GM23338 (cell line): ENCODE measurements at regions not wholly inside any gene's neighbourhood (a gene's known extent, or its start where the extent isn't known, plus 50 kb on each side); places are given as distances from the start of the nearest gene placed in this dataset.

Experiments used
- ATAC-seq: fragments of 200-7000 bp; cut with Tn5 transposase; 3 replicates; pipeline ENCODE4 v1.9.1; 2020
- DNase-seq: peaks from one replicate; pipeline ENCODE4 v3.0.0-alpha.2; 2015; ENCODE audit warnings: low spot score
- H2AFZ ChIP-seq: fragments of 200-600 bp; sonication (generic); 2 replicates; pipeline ENCODE4 v1.8.0; 2016; ENCODE audit warnings: antibody characterized with exemption, mild to moderate bottlenecking, moderate library complexity
- H3F3A ChIP-seq: fragments of 200-600 bp; sonication (generic); replicated peaks from 2 replicates; pipeline ENCODE4 v1.8.0; 2017; ENCODE audit warnings: antibody characterized with exemption, mixed run types, low read depth
- H3K27ac ChIP-seq: fragments of 200-600 bp; sonication (generic); 2 replicates; pipeline ENCODE4 v1.6.1; 2016; ENCODE audit warnings: low read depth
- H3K27me3 ChIP-seq: fragments of 200-600 bp; sonication (generic); 2 replicates; pipeline ENCODE4 v1.8.0; 2016; ENCODE audit warnings: mild to moderate bottlenecking, mixed run types, moderate library complexity; ENCODE audit not compliant: insufficient read depth
- H3K36me3 ChIP-seq: fragments of 200-600 bp; sonication (generic); 2 replicates; pipeline ENCODE4 v1.8.0; 2016; ENCODE audit warnings: mild to moderate bottlenecking; ENCODE audit not compliant: insufficient read depth
- H3K4me1 ChIP-seq: fragments of 200-600 bp; sonication (generic); 2 replicates; pipeline ENCODE4 v1.8.0; 2016; ENCODE audit warnings: mild to moderate bottlenecking, moderate library complexity; ENCODE audit not compliant: insufficient read depth
- H3K4me2 ChIP-seq: fragments of 200-600 bp; sonication (generic); 2 replicates; pipeline ENCODE4 v1.7.1; 2017; ENCODE audit warnings: mixed run types
- H3K4me3 ChIP-seq: fragments of 200-600 bp; sonication (generic); 2 replicates; pipeline ENCODE4 v1.6.1; 2016; ENCODE audit warnings: mixed run types
- H3K79me2 ChIP-seq: fragments of 200-600 bp; sonication (generic); replicated peaks from 2 replicates; pipeline ENCODE4 v1.8.0; 2017; ENCODE audit warnings: mild to moderate bottlenecking; ENCODE audit not compliant: insufficient read depth
- H3K9me2 ChIP-seq: fragments of 200-600 bp; sonication (generic); 2 replicates; pipeline ENCODE4 v1.8.0; 2017; ENCODE audit not compliant: insufficient read depth
- H4K20me1 ChIP-seq: fragments of 200-600 bp; sonication (generic); replicated peaks from 2 replicates; pipeline ENCODE4 v1.8.0; 2017; ENCODE audit warnings: mild to moderate bottlenecking; ENCODE audit not compliant: insufficient read depth
- H3K27ac Mint-ChIP-seq: 2 replicates; pipeline ENCODE4 v1.8.0; 2020; ENCODE audit warnings: inconsistent platforms, mild to moderate bottlenecking, moderate library complexity, mixed read lengths
- H3K27me3 Mint-ChIP-seq: 3 replicates; pipeline ENCODE4 v1.8.0; 2022; ENCODE audit warnings: low read depth, mild to moderate bottlenecking, moderate library complexity, mixed read lengths, inconsistent platforms; ENCODE audit not compliant: insufficient read depth, poor library complexity
- H3K36me3 Mint-ChIP-seq: 3 replicates; pipeline ENCODE4 v1.8.0; 2021; ENCODE audit warnings: low read depth, mild to moderate bottlenecking, inconsistent platforms, moderate library complexity, mixed read lengths
- H3K4me1 Mint-ChIP-seq: 3 replicates; pipeline ENCODE4 v1.8.0; 2020; ENCODE audit warnings: mild to moderate bottlenecking, inconsistent platforms, mixed read lengths
- H3K4me3 Mint-ChIP-seq: 3 replicates; pipeline ENCODE4 v1.8.0; 2021; ENCODE audit warnings: moderate library complexity, mild to moderate bottlenecking, inconsistent platforms, mixed read lengths
- H3K9me3 Mint-ChIP-seq: 3 replicates; pipeline ENCODE4 v1.8.0; 2020; ENCODE audit warnings: moderate library complexity, mild to moderate bottlenecking, inconsistent platforms, mixed read lengths
- CREB1 ChIP-seq: fragments of 250-450 bp; sonication (Bioruptor Pico); IDR thresholded peaks from 2 replicates; pipeline ENCODE4 v1.5.0; 2020; ENCODE audit warnings: low read depth, mild to moderate bottlenecking, moderate library complexity
- EZH2 ChIP-seq: fragments of 200-600 bp; sonication (generic); IDR thresholded peaks from one replicate; pipeline ENCODE4 v1.8.0; 2017; ENCODE audit warnings: antibody characterized with exemption, mild to moderate bottlenecking, low read depth; ENCODE audit not compliant: unreplicated experiment
- EZH2phosphoT487 ChIP-seq: fragments of 200-600 bp; sonication (generic); IDR thresholded peaks from one replicate; pipeline ENCODE4 v1.8.1; 2018; ENCODE audit warnings: antibody characterized with exemption; ENCODE audit not compliant: unreplicated experiment
- JUNB ChIP-seq: IDR thresholded peaks from one replicate; pipeline ENCODE4 v1.6.1; 2016; ENCODE audit warnings: antibody characterized with exemption; ENCODE audit not compliant: unreplicated experiment
- NANOG ChIP-seq: IDR thresholded peaks from 2 replicates; pipeline ENCODE4 v1.6.1; 2016; ENCODE audit warnings: antibody characterized with exemption, borderline replicate concordance
- POLR2AphosphoS5 ChIP-seq: IDR thresholded peaks from 2 replicates; pipeline ENCODE4 v1.6.1; 2016; ENCODE audit warnings: antibody characterized with exemption, low read depth
- ZNF114 ChIP-seq: fragments of 250-450 bp; sonication (Bioruptor Pico); IDR thresholded peaks from 2 replicates; pipeline ENCODE4 v1.5.0; 2020; ENCODE audit warnings: mild to moderate bottlenecking, moderate library complexity
- ZNF331 ChIP-seq: fragments of 250-450 bp; sonication (Bioruptor Pico); IDR thresholded peaks from 2 replicates; pipeline ENCODE4 v1.5.0; 2020; ENCODE audit warnings: low read depth, mild to moderate bottlenecking, moderate library complexity
- TF ChIP-seq, protein P1 (sequence below): IDR thresholded peaks from 2 replicates; pipeline ENCODE4 v1.6.1; 2016; ENCODE audit warnings: antibody characterized with exemption
- TF ChIP-seq, protein P2 (sequence below), 2 experiments: fragments of 200-600 bp in 1 of 2; sonication (generic) in 1 of 2; conservative IDR thresholded peaks; 2 replicates each; pipeline versions ENCODE4 v1.5.1 to v1.6.1; 2016 to 2017; ENCODE audit warnings: antibody characterized with exemption in 2 of 2, low read depth in 2 of 2, mild to moderate bottlenecking in 2 of 2, moderate library complexity in 1 of 2
- TF ChIP-seq, protein P3 (sequence below): IDR thresholded peaks from one replicate; pipeline ENCODE4 v1.6.1; 2018; ENCODE audit warnings: antibody characterized with exemption; ENCODE audit not compliant: unreplicated experiment

DNA sequence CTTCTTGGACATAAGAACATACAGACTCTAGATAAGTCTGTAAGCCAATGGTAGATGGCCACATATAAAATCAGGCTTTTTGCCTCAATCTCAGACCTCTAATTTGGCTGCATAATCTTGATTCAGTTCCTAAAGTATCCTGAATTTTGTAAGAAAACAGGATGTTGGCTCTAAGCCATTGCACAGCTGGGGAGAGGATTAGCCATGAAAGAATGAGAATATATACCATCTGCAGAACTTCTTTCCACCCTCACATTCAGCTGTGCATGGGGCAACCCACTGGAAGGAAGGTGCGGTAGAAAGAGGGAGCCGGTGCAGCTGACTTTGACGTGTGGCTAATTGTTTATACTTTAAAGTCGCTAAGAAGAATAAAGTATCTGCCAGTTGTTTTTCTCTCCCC, 1061.6 kb upstream of the FAM98A start:
- Histone ChIP-seq H3K4me3 (no peak overlapping the region), H4K20me1 (no peaks in the 10 kb centered on the region), H3K27me3 (no peaks in the 10 kb centered on the region), H3F3A (no peaks in the 10 kb centered on the region), H2AFZ (0 out of 2 replicates have a peak overlapping the region, but pooled peaks have one; percentile 39), H3K4me1 (no peaks in the 10 kb centered on the region), H3K36me3 (no peaks in the 10 kb centered on the region), H3K4me2 (no peak overlapping the region), H3K9me2 (peaks cover 13% of the 10 kb centered on the region), H3K79me2 (no peaks in the 10 kb centered on the region), H3K27ac (no peak overlapping the region)
- Mint-ChIP-seq H3K4me3 (no peak overlapping the region), H3K9me3 (no peaks in the 10 kb centered on the region; the same call in 1 of the 3 replicates), H3K4me1 (peaks cover 3% of the 10 kb centered on the region; the same call in 1 of the 3 replicates), H3K27me3 (no peaks in the 10 kb centered on the region), H3K27ac (no peak overlapping the region), H3K36me3 (no peaks in the 10 kb centered on the region)
- no peak for TF ChIP-seq POLR2AphosphoS5
- TF ChIP-seq, protein P1, sequence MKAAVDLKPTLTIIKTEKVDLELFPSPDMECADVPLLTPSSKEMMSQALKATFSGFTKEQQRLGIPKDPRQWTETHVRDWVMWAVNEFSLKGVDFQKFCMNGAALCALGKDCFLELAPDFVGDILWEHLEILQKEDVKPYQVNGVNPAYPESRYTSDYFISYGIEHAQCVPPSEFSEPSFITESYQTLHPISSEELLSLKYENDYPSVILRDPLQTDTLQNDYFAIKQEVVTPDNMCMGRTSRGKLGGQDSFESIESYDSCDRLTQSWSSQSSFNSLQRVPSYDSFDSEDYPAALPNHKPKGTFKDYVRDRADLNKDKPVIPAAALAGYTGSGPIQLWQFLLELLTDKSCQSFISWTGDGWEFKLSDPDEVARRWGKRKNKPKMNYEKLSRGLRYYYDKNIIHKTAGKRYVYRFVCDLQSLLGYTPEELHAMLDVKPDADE = no peak
- no peak for TF ChIP-seq CREB1 (CRISPR knock-in tag)
- no peak for TF ChIP-seq EZH2
- no peak for TF ChIP-seq NANOG
- TF ChIP-seq, protein P2, sequence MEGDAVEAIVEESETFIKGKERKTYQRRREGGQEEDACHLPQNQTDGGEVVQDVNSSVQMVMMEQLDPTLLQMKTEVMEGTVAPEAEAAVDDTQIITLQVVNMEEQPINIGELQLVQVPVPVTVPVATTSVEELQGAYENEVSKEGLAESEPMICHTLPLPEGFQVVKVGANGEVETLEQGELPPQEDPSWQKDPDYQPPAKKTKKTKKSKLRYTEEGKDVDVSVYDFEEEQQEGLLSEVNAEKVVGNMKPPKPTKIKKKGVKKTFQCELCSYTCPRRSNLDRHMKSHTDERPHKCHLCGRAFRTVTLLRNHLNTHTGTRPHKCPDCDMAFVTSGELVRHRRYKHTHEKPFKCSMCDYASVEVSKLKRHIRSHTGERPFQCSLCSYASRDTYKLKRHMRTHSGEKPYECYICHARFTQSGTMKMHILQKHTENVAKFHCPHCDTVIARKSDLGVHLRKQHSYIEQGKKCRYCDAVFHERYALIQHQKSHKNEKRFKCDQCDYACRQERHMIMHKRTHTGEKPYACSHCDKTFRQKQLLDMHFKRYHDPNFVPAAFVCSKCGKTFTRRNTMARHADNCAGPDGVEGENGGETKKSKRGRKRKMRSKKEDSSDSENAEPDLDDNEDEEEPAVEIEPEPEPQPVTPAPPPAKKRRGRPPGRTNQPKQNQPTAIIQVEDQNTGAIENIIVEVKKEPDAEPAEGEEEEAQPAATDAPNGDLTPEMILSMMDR (conservative IDR thresholded peaks at IDR 0.05; ENCODE audit: low read depth in 2 of 2) = no peak
- TF ChIP-seq ZNF331 (CRISPR knock-in tag) = no peak
- TF ChIP-seq, protein P3, sequence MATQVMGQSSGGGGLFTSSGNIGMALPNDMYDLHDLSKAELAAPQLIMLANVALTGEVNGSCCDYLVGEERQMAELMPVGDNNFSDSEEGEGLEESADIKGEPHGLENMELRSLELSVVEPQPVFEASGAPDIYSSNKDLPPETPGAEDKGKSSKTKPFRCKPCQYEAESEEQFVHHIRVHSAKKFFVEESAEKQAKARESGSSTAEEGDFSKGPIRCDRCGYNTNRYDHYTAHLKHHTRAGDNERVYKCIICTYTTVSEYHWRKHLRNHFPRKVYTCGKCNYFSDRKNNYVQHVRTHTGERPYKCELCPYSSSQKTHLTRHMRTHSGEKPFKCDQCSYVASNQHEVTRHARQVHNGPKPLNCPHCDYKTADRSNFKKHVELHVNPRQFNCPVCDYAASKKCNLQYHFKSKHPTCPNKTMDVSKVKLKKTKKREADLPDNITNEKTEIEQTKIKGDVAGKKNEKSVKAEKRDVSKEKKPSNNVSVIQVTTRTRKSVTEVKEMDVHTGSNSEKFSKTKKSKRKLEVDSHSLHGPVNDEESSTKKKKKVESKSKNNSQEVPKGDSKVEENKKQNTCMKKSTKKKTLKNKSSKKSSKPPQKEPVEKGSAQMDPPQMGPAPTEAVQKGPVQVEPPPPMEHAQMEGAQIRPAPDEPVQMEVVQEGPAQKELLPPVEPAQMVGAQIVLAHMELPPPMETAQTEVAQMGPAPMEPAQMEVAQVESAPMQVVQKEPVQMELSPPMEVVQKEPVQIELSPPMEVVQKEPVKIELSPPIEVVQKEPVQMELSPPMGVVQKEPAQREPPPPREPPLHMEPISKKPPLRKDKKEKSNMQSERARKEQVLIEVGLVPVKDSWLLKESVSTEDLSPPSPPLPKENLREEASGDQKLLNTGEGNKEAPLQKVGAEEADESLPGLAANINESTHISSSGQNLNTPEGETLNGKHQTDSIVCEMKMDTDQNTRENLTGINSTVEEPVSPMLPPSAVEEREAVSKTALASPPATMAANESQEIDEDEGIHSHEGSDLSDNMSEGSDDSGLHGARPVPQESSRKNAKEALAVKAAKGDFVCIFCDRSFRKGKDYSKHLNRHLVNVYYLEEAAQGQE = no peak
- no peak for TF ChIP-seq ZNF114 (CRISPR knock-in tag)
- ATAC-seq (no peak), DNase-seq (no peak)

DNA sequence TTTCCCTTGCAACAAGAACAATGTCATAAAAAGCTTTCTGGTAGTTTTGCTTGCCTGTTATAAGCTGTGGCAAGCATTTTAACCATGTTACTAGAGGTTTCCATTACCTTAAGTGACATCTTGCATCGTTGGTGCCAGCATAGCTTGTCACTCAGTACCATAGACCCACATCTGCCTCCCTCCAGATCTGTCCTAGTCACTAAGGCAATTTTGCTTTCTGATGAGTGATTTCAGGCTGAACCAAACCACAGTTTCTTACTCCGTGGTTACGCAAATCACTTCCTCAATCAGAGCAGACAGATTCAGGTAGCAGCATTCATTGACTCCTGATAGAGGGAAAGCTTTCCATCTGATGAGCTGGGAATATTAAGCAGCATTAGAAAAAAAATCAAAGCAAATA, 1057.5 kb upstream of the FAM98A start:
- no peak overlapping the region for H3K27ac ChIP-seq
- H3K9me2 ChIP-seq = peaks cover 5% of the 10 kb centered on the region; the same call in 1 of the 2 replicates
- no peaks in the 10 kb centered on the region for H3K4me1 ChIP-seq
- H3K4me1 Mint-ChIP-seq = no peaks in the 10 kb centered on the region
- ATAC-seq = no peak
- H3K4me3 ChIP-seq = no peak overlapping the region
- no peaks in the 10 kb centered on the region for H4K20me1 ChIP-seq
- H3K4me3 Mint-ChIP-seq = no peak overlapping the region
- H3F3A ChIP-seq = no peaks in the 10 kb centered on the region
- TF ChIP-seq EZH2 (no peak), JUNB (no peak), EZH2phosphoT487 (no peak)
- TF ChIP-seq, protein P3 = no peak
- H3K27ac Mint-ChIP-seq = no peak overlapping the region
- H2AFZ ChIP-seq = no peak overlapping the region
- H3K36me3 Mint-ChIP-seq = no peaks in the 10 kb centered on the region
- no peak overlapping the region for H3K4me2 ChIP-seq
- no peak for DNase-seq
- H3K9me3 Mint-ChIP-seq = peaks cover 11% of the 10 kb centered on the region; the same call in 2 of the 3 replicates
- no peaks in the 10 kb centered on the region for H3K79me2 ChIP-seq
- no peaks in the 10 kb centered on the region for H3K27me3 Mint-ChIP-seq
- no peaks in the 10 kb centered on the region for H3K27me3 ChIP-seq
- no peaks in the 10 kb centered on the region for H3K36me3 ChIP-seq
